SK-N-SH (cell line): ENCODE measurements at regions not wholly inside any gene's neighbourhood (a gene's known extent, or its start where the extent isn't known, plus 50 kb on each side); places are given as distances from the start of the nearest gene placed in this dataset.
"Not testable (repeated sequence)": the region's sequence is repeated elsewhere in the genome, so short reads cannot be mapped to it uniquely, and the experiment has no call there.

ENCODE experiments used
- CTCF ChIA-PET: fragments of 300-600, 350-600 bp; formaldehyde crosslinking; extraction: SDS; loops from one replicate; lab custom pipeline; 2021; lab: Yijun Ruan, JAX
- POLR2A ChIA-PET: fragments of 350-600 bp; sonication (Branson Sonifier 250); formaldehyde crosslinking; extraction: SDS; loops from one replicate; lab custom pipeline; 2020; ENCODE audit warnings: antibody characterized with exemption, inconsistent platforms; lab: Yijun Ruan, JAX
- DNase-seq: peaks from one replicate; pipeline ENCODE4 v3.0.0; 2012
- H2AFZ ChIP-seq: fragments of 200-600 bp; sonication (generic); 2 replicates; pipeline ENCODE4 v1.8.1; 2016; ENCODE audit warnings: antibody characterized with exemption, mild to moderate bottlenecking, low read depth
- H3F3A ChIP-seq: fragments of 200-600 bp; sonication (generic); replicated peaks from 2 replicates; pipeline ENCODE3; 2016; ENCODE audit warnings: antibody characterized with exemption, mild to moderate bottlenecking; ENCODE audit not compliant: insufficient read depth
- H3K27ac ChIP-seq, 2 experiments: fragments of 200-500 bp in 1 of 2; fragments of 200-600 bp in 1 of 2; sonication (Bioruptor generic) in 1 of 2; sonication (generic), shearing (Covaris generic) in 1 of 2; 2 replicates each; pipeline versions ENCODE4 v1.5.1 to v1.6.1; 2014 to 2016; ENCODE audit warnings: low read depth in 2 of 2, inconsistent platforms in 1 of 2, low read length in 1 of 2, mild to moderate bottlenecking in 1 of 2, mixed read lengths in 1 of 2
- H3K27me3 ChIP-seq: fragments of 200-600 bp; sonication (generic), shearing (Covaris generic); 2 replicates; pipeline ENCODE4 v1.6.1; 2016; ENCODE audit warnings: mixed run types; ENCODE audit not compliant: insufficient read depth
- H3K36me3 ChIP-seq, 2 experiments: fragments of 200-500 bp in 1 of 2; fragments of 200-600 bp in 1 of 2; sonication (Bioruptor generic) in 1 of 2; sonication (generic) in 1 of 2; replicated peaks in 1 of 2; 2 replicates each; pipeline versions ENCODE3 to v1.5.1; 2014 to 2016; ENCODE audit warnings: low read length in 1 of 2, mild to moderate bottlenecking in 1 of 2; ENCODE audit not compliant: insufficient read depth in 2 of 2, control insufficient read depth in 1 of 2
- H3K4me1 ChIP-seq, 2 experiments: fragments of 200-500 bp in 1 of 2; fragments of 200-600 bp in 1 of 2; sonication (Bioruptor generic) in 1 of 2; sonication (generic), shearing (Covaris generic) in 1 of 2; 2 replicates each; pipeline versions ENCODE4 v1.5.1 to v1.6.1; 2014 to 2016; ENCODE audit warnings: low read depth in 1 of 2, low read length in 1 of 2, mixed run types in 1 of 2; ENCODE audit not compliant: insufficient read depth in 2 of 2, control insufficient read depth in 1 of 2
- H3K4me2 ChIP-seq: fragments of 200-600 bp; sonication (generic), shearing (Covaris generic); 2 replicates; pipeline ENCODE4 v1.6.1; 2017; ENCODE audit warnings: mixed run types
- H3K4me3 ChIP-seq, 2 experiments: fragments of 200-500 bp in 1 of 2; fragments of 200-600 bp in 1 of 2; sonication (Bioruptor generic) in 1 of 2; sonication (generic), shearing (Covaris generic) in 1 of 2; 2 replicates each; pipeline versions ENCODE4 v1.5.1 to v1.8.1; 2014 to 2016; ENCODE audit warnings: low read depth in 2 of 2, inconsistent platforms in 1 of 2, low read length in 1 of 2, mild to moderate bottlenecking in 1 of 2, mixed read lengths in 1 of 2, moderate library complexity in 1 of 2
- H3K79me2 ChIP-seq: fragments of 200-600 bp; sonication (generic); 2 replicates; pipeline ENCODE4 v1.8.1; 2017; ENCODE audit warnings: mild to moderate bottlenecking; ENCODE audit not compliant: insufficient read depth
- H3K9ac ChIP-seq: fragments of 200-600 bp; sonication (generic); 2 replicates; pipeline ENCODE4 v1.6.1; 2017; ENCODE audit warnings: mixed run types
- H3K9me2 ChIP-seq: fragments of 200-600 bp; sonication (generic); 2 replicates; pipeline ENCODE4 v1.6.1; 2017; ENCODE audit warnings: mixed run types
- H3K9me3 ChIP-seq: fragments of 200-600 bp; sonication (generic); 2 replicates; pipeline ENCODE4 v1.6.1; 2017; ENCODE audit warnings: mixed run types, mild to moderate bottlenecking, moderate library complexity
- H4K20me1 ChIP-seq: fragments of 200-600 bp; sonication (generic); 2 replicates; pipeline ENCODE4 v1.6.1; 2017; ENCODE audit warnings: mild to moderate bottlenecking, mixed run types; ENCODE audit not compliant: insufficient read depth
- FOSL2 ChIP-seq: IDR thresholded peaks from 2 replicates; pipeline ENCODE4 v1.4.0; 2012; ENCODE audit warnings: low read depth, mild to moderate bottlenecking, moderate library complexity, borderline replicate concordance
- FOXM1 ChIP-seq: IDR thresholded peaks from 2 replicates; pipeline ENCODE4 v1.4.0; 2012; ENCODE audit warnings: low read depth, mild to moderate bottlenecking
- POLR2AphosphoS5 ChIP-seq: IDR thresholded peaks from 2 replicates; pipeline ENCODE4 v1.6.1; 2012; ENCODE audit warnings: low read depth, low read length
- SIN3A ChIP-seq: IDR thresholded peaks from 2 replicates; pipeline ENCODE4 v1.6.1; 2012; ENCODE audit warnings: low read depth, mild to moderate bottlenecking, low read length, moderate library complexity, borderline replicate concordance
- TEAD4 ChIP-seq: IDR thresholded peaks from 2 replicates; pipeline ENCODE4 v1.4.0; 2012; ENCODE audit warnings: mild to moderate bottlenecking, borderline replicate concordance; ENCODE audit not compliant: insufficient read depth
- WGBS: methylation state at CpG from one replicate; pipeline ENCODE4 v1.1.6; 2017; ENCODE audit warnings: low lambda C conversion rate; 5-methylcytosine and 5-hydroxymethylcytosine counted together
- TF ChIP-seq, protein P1 (sequence below): IDR thresholded peaks from 2 replicates; pipeline ENCODE4 v1.6.1; 2012; ENCODE audit warnings: mild to moderate bottlenecking, low read depth, low read length, moderate library complexity
- TF ChIP-seq, protein P2 (sequence below): IDR thresholded peaks from 2 replicates; pipeline ENCODE4 v1.4.0; 2012; ENCODE audit warnings: low read depth, borderline replicate concordance

DNA sequence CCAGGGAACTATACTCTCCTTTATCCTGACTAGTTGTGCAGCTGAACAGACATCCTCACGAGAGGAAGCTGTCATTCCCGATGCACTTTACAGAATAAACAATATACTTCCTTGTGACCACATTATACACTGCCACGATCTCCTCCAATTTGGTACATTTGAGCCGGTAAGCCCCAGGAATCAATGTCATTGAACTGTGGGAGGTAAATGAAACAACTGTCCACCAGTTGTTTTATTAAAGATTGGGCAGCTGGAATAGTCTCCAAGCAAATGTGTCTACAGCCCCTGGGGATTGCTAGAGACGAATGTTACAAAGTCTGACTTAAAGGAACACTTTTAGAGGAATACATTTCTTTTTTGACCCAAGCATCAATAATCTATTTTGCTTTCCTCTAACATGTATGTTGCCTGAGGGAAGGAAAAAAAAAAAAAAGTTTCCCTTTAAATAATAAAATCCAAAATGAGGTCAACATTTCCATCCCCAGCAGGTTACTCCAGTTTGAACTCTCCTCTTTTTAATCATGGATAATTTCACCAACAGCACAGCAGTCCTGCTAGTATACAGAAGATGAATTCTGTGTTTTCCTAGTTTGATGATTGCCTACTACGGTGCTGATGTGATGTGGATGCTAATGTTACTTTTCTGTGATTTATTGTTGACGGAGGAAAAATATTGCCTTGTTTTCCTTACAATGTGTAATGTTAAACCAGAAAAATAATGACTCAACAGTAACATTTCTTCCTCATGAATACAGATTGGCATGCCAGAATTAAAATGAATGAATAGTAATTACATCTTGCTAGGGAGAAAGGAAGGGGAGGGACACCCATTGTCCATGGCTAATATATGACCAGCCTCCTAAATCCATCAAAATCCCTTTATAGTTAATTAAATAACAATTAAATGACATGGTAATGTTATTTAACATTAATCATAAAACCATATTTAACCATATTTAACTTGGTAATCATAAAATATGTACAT is 360.9 kb downstream of the NEBL start:
- no peak for TF ChIP-seq SIN3A
- Histone ChIP-seq H3K4me2 (no peak overlapping the region), H3K4me3 (no peak overlapping the region), H3K9me2 (no peaks in the 10 kb centered on the region; the same call in 1 of the 2 replicates), H3K79me2 (no peaks in the 10 kb centered on the region), H2AFZ (no peak overlapping the region), H3K36me3 (no peaks in the 10 kb centered on the region), H3K9ac (no peak overlapping the region), H3K27ac (no peak overlapping the region), H3F3A (no peaks in the 10 kb centered on the region), H3K27me3 (no peaks in the 10 kb centered on the region), H3K9me3 (0 out of 2 replicates have a peak, but pooled peaks cover 4% of the 10 kb centered on the region), H4K20me1 (no peaks in the 10 kb centered on the region), H3K4me1 (no peaks in the 10 kb centered on the region)
- CTCF ChIA-PET: no interaction called here
- POLR2A ChIA-PET: no interaction called here
- WGBS: 29% methylated on average over 7 of the region's 7 CpGs
- no peak for DNase-seq

DNA sequence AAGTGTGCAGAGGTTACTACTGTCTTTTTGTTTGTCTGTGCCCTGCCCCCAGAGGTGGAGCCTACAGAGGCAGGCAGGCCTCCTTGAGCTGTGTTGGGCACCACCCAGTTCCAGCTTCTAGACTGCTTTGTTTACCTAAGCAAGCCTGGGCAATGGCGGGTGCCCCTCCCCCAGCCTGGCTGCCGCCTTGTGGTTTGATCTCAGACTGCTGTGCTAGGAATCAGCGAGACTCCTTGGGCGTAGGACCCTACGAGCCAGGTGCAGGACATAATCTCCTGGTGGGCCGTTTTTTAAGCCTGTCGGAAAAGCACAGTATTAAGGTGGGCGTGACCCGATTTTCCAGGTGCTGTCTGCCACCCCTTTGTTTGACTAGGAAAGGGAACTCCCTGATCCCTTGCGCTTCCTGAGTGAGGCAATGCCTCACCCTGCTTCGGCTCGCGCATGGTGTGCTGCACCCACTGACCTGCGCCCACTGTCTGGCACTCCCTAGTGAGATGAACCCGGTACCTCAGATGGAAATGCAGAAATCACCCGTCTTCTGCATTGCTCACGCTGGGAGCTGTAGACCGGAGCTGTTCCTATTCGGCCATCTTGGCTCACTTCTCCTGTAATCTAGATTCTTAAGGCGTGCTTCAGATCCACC is 365.7 kb downstream of the NEBL start:
- H2AFZ ChIP-seq, H3K4me3 ChIP-seq, H3K9ac ChIP-seq, DNase-seq, POLR2A ChIA-PET, H3K9me2 ChIP-seq, H3K27ac ChIP-seq, H3K4me2 ChIP-seq, H3K27me3 ChIP-seq, H3K79me2 ChIP-seq, H3K9me3 ChIP-seq, H4K20me1 ChIP-seq, H3K4me1 ChIP-seq, CTCF ChIA-PET, H3K36me3 ChIP-seq, H3F3A ChIP-seq: not testable (repeated sequence)
- WGBS: 64% methylated on average over 17 of the region's 20 CpGs

DNA sequence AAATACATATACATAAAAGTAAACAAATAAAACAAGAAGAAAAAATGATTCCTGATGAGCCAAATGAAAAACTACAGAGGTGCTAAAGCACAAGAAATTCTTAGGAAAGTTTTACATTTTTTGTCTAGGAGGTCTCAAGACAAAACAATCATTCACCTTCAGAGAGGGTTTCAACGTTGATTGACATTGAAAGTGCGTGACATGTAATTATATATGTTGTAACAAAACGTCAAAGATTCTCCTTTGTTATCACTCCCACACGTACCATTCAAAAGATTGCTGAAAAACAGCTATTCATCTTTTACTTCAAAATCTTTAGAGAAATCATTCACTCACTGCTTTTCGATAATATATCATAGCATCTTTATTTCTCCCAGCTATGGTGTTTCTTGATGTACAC is 375.9 kb downstream of the NEBL start:
- no peaks in the 10 kb centered on the region for H3K4me1 ChIP-seq
- H3K9ac ChIP-seq: no peak overlapping the region
- H3F3A ChIP-seq: no peaks in the 10 kb centered on the region
- 38% methylated on average over 5 of the region's 5 CpGs for WGBS
- no peak for DNase-seq
- H2AFZ ChIP-seq: no peak overlapping the region
- H3K9me2 ChIP-seq: no peaks in the 10 kb centered on the region
- H3K4me2 ChIP-seq: no peak overlapping the region
- TF ChIP-seq, protein P1, sequence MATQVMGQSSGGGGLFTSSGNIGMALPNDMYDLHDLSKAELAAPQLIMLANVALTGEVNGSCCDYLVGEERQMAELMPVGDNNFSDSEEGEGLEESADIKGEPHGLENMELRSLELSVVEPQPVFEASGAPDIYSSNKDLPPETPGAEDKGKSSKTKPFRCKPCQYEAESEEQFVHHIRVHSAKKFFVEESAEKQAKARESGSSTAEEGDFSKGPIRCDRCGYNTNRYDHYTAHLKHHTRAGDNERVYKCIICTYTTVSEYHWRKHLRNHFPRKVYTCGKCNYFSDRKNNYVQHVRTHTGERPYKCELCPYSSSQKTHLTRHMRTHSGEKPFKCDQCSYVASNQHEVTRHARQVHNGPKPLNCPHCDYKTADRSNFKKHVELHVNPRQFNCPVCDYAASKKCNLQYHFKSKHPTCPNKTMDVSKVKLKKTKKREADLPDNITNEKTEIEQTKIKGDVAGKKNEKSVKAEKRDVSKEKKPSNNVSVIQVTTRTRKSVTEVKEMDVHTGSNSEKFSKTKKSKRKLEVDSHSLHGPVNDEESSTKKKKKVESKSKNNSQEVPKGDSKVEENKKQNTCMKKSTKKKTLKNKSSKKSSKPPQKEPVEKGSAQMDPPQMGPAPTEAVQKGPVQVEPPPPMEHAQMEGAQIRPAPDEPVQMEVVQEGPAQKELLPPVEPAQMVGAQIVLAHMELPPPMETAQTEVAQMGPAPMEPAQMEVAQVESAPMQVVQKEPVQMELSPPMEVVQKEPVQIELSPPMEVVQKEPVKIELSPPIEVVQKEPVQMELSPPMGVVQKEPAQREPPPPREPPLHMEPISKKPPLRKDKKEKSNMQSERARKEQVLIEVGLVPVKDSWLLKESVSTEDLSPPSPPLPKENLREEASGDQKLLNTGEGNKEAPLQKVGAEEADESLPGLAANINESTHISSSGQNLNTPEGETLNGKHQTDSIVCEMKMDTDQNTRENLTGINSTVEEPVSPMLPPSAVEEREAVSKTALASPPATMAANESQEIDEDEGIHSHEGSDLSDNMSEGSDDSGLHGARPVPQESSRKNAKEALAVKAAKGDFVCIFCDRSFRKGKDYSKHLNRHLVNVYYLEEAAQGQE: no peak
- TF ChIP-seq, protein P2, sequence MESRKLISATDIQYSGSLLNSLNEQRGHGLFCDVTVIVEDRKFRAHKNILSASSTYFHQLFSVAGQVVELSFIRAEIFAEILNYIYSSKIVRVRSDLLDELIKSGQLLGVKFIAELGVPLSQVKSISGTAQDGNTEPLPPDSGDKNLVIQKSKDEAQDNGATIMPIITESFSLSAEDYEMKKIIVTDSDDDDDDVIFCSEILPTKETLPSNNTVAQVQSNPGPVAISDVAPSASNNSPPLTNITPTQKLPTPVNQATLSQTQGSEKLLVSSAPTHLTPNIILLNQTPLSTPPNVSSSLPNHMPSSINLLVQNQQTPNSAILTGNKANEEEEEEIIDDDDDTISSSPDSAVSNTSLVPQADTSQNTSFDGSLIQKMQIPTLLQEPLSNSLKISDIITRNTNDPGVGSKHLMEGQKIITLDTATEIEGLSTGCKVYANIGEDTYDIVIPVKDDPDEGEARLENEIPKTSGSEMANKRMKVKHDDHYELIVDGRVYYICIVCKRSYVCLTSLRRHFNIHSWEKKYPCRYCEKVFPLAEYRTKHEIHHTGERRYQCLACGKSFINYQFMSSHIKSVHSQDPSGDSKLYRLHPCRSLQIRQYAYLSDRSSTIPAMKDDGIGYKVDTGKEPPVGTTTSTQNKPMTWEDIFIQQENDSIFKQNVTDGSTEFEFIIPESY: no peak
- TF ChIP-seq FOSL2 (no peak), FOXM1 (no peak), TEAD4 (no peak), POLR2AphosphoS5 (no peak)
- TF ChIP-seq, all 33 proteins: peak for 0
- Histone ChIP-seq H3K4me3 (no peak overlapping the region), H3K36me3 (no peaks in the 10 kb centered on the region), H3K9me3 (peaks cover 3% of the 10 kb centered on the region; the same call in 1 of the 2 replicates), H3K27ac (no peak overlapping the region), H3K27me3 (no peaks in the 10 kb centered on the region), H3K79me2 (no peaks in the 10 kb centered on the region), H4K20me1 (no peaks in the 10 kb centered on the region)
- CTCF ChIA-PET: no interaction called here
- POLR2A ChIA-PET: no interaction called here
